ENCODE measurements at regions not wholly inside any gene's neighbourhood (a gene's known extent, or its start where the extent isn't known, plus 50 kb on each side); places are given as distances from the start of the nearest gene placed in this dataset.

GRCh38 chr5:73296772-73297171 lies 123.8 kb downstream of the TMEM174 start:
- DNase-seq (ENCODE audit: low spot score in 2 of 2) (no peak), FAIRE-seq (no peak)

- FAIRE-seq (no peak), DNase-seq (ENCODE audit: low spot score in 2 of 2) (no peak)
Observed at GRCh38 chr5:73295921-73296320, 122.9 kb downstream of the TMEM174 start.

- FAIRE-seq (no peak), DNase-seq (ENCODE audit: low spot score in 2 of 2) (no peak)
Observed at GRCh38 chr5:73295447-73295846, 122.5 kb downstream of the TMEM174 start.

- DNase-seq (ENCODE audit: low spot score in 2 of 2): no peak
Observed at GRCh38 chr5:73292816-73293459, 119.9 kb downstream of the TMEM174 start.

GRCh38 chr5:73291873-73292272 lies 118.9 kb downstream of the TMEM174 start:
- DNase-seq (ENCODE audit: low spot score in 2 of 2) (no peak), FAIRE-seq (no peak)

More at GRCh38 chr5:73292816-73293459, 119.9 kb downstream of the TMEM174 start:
- FAIRE-seq: no peak

GRCh38 chr5:73290242-73290641 lies 117.2 kb downstream of the TMEM174 start:
- FAIRE-seq (no peak), DNase-seq (ENCODE audit: low spot score in 2 of 2) (no peak)

- DNase-seq (ENCODE audit: low spot score in 2 of 2) (no peak), FAIRE-seq (no peak)
Observed at GRCh38 chr5:73288803-73289720, 116.1 kb downstream of the TMEM174 start.

GRCh38 chr5:73286896-73287295 lies 113.9 kb downstream of the TMEM174 start:
- FAIRE-seq (no peak), DNase-seq (ENCODE audit: low spot score in 2 of 2) (no peak)

- FAIRE-seq (no peak), DNase-seq (ENCODE audit: low spot score in 2 of 2) (no peak)
Observed at GRCh38 chr5:73284985-73285384, 112.0 kb downstream of the TMEM174 start.

- FAIRE-seq: no peak
- no peak for DNase-seq (ENCODE audit: low spot score in 2 of 2)
Observed at GRCh38 chr5:73284220-73284795, 111.3 kb downstream of the TMEM174 start.

GRCh38 chr5:73282923-73283322 lies 109.9 kb downstream of the TMEM174 start:
- no peak for DNase-seq (ENCODE audit: low spot score in 2 of 2)
- no peak for FAIRE-seq

GRCh38 chr5:73282383-73282782 lies 109.4 kb downstream of the TMEM174 start:
- no peak for DNase-seq (ENCODE audit: low spot score in 2 of 2)
- no peak for FAIRE-seq

- DNase-seq (ENCODE audit: low spot score in 2 of 2): no peak
Observed at GRCh38 chr5:73280821-73281746, 108.1 kb downstream of the TMEM174 start.

GRCh38 chr5:73280386-73280785 lies 107.4 kb downstream of the TMEM174 start:
- no peak for DNase-seq (ENCODE audit: low spot score in 2 of 2)

More at GRCh38 chr5:73280821-73281746, 108.1 kb downstream of the TMEM174 start:
- no peak for FAIRE-seq

GRCh38 chr5:73279805-73280204 lies 106.8 kb downstream of the TMEM174 start:
- no peak for DNase-seq (ENCODE audit: low spot score in 2 of 2)
- no peak for FAIRE-seq

More at GRCh38 chr5:73280386-73280785, 107.4 kb downstream of the TMEM174 start:
- no peak for FAIRE-seq

GRCh38 chr5:73278693-73279092 lies 105.7 kb downstream of the TMEM174 start:
- DNase-seq (ENCODE audit: low spot score in 2 of 2) (no peak), FAIRE-seq (no peak)

GRCh38 chr5:73274881-73275663 lies 102.1 kb downstream of the TMEM174 start:
- peak; percentile 47 to 58 for DNase-seq (ENCODE audit: low spot score in 2 of 2)
- peak; percentile 64 for FAIRE-seq

GRCh38 chr5:73274121-73274520 lies 101.1 kb downstream of the TMEM174 start:
- no peak for DNase-seq (ENCODE audit: low spot score in 2 of 2)
- FAIRE-seq: no peak

- DNase-seq (ENCODE audit: low spot score in 2 of 2): no peak
- FAIRE-seq: no peak
Observed at GRCh38 chr5:73273379-73274050, 100.5 kb downstream of the TMEM174 start.

Data from frontal cortex (tissue), 3 donors.